ENCODE measurements at regions not wholly inside any gene's neighbourhood (a gene's known extent, or its start where the extent isn't known, plus 50 kb on each side); places are given as distances from the start of the nearest gene placed in this dataset.
A peak's percentile ranks its signal among the peaks of the same experiment; 100 is the strongest.

DNA sequence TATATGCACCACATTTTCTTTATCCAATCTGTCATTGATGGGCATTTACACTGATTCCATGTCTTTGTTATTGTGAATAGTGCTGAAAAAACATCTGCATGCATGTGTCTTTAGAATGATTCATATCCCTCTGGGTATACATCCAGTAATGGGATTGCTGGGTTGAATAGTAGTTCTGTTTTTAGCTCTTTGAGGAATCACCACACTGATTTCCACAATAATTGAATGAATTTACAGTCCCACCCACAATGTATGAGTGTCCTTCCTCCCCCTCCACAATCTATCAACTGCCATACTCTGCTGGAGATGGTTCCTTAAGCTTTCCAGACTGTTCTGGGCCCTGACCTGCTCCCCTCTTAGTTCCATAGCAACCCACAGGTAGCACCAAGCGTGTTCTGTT, 667.0 kb downstream of the LIG4 start:
- intact Hi-C loops (cut with DNase I; ENCODE audit: low total_unique reads), result no loop called here
- DNase-seq, result no peak
- no peak for TF ChIP-seq POLR2A (IDR thresholded peaks at IDR 0.05)
- TF ChIP-seq POLR2AphosphoS5 (IDR thresholded peaks at IDR 0.05), result no peak
- no peak for TF ChIP-seq CTCF (IDR thresholded peaks at IDR 0.05)
- no peak for TF ChIP-seq EP300 (IDR thresholded peaks at IDR 0.05)
- Histone ChIP-seq H3K36me3 (no peaks in the 10 kb centered on the region), H3K27me3 (no peaks in the 10 kb centered on the region), H3K9me3 (no peaks in the 10 kb centered on the region), H3K4me1 (no peaks in the 10 kb centered on the region), H3K27ac (no peak overlapping the region), H3K4me3 (no peak overlapping the region)
- WGBS, 5 donors, result 63 to 89% (median 71%) methylated on average over 1 of the region's 1 CpG

DNA sequence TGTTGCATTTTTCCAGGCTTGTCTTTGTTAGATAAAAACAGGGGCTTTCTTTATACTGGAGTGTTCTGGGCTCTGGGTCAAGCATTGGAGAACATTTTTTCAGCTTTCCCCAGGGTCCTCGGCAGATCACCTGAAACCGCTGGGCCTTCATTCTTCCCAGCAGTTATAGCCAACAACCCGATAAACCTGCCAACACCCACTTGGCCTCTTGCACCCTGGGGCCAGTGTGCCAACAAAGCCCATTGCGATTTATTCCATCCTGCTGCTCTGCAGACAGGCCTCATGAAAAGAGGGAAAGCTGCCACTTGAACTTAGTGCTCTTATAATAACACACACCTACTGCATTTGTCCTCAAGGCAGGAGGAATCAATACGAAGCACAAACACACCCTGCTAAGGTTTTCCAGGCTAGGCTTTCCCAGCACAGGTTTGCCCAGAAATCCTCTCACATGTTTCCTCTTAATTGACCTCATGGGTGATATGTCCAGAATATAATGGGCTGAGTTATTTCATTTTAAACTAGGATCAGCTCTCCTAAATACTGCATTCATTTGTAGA, 669.3 kb downstream of the LIG4 start:
- Histone ChIP-seq H3K27ac (no peak overlapping the region), H3K4me1 (no peaks in the 10 kb centered on the region), H3K27me3 (no peaks in the 10 kb centered on the region), H3K9me3 (no peaks in the 10 kb centered on the region), H3K4me3 (no peak overlapping the region), H3K36me3 (no peaks in the 10 kb centered on the region)
- no peak for TF ChIP-seq CTCF (IDR thresholded peaks at IDR 0.05)
- TF ChIP-seq POLR2A (IDR thresholded peaks at IDR 0.05), result no peak
- TF ChIP-seq EP300 (IDR thresholded peaks at IDR 0.05), result no peak
- intact Hi-C loops (cut with DNase I; ENCODE audit: low total_unique reads), result no loop called here
- 28 to 57% (median 42%) methylated on average over 5 of the region's 5 CpGs for WGBS, 5 donors
- peak in 1 of 2 donors; percentile 10 for DNase-seq

DNA sequence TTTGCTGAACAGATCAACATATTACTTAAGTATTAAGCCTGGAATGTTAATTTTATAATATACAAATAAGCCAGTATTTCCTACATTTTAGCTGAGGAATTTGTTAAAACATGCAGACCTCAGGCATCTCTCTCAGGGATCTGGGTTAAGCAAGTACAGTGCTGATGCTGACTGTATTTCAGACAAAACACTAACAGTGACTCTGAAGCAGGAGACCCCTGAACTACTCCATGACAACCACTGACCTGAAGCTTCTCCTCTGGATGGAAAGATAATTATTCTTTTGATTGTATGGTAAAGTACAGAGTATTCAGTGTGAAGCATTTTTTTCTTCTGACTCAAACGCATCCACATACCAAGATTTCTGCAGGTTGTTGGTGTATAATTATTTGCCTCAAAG, 680.8 kb downstream of the LIG4 start:
- 45 to 83% (median 75%) methylated on average over 1 of the region's 1 CpG for WGBS, 5 donors
- H3K4me3 ChIP-seq, result no peak overlapping the region

GRCh38 chr13:107531816-107532215, 683.5 kb downstream of the LIG4 start:
- WGBS, 5 donors, result 65 to 82% (median 79%) methylated on average over 2 of the region's 2 CpGs
- no peaks in the 10 kb centered on the region for H3K4me1 ChIP-seq
- H3K4me3 ChIP-seq, result no peak overlapping the region
- intact Hi-C loops (cut with DNase I; ENCODE audit: low total_unique reads), result no loop called here
- H3K36me3 ChIP-seq, result no peaks in the 10 kb centered on the region
- no peak overlapping the region for H3K27ac ChIP-seq
- TF ChIP-seq CTCF (IDR thresholded peaks at IDR 0.05), result no peak
- no peak for TF ChIP-seq POLR2AphosphoS5 (IDR thresholded peaks at IDR 0.05)
- no peak for TF ChIP-seq POLR2A (IDR thresholded peaks at IDR 0.05)
- no peak for TF ChIP-seq EP300 (IDR thresholded peaks at IDR 0.05)
- H3K9me3 ChIP-seq, result no peaks in the 10 kb centered on the region
- DNase-seq, result no peak
- H3K27me3 ChIP-seq, result no peaks in the 10 kb centered on the region

More for the DNA sequence above, 680.8 kb downstream of the LIG4 start:
- intact Hi-C loops (cut with DNase I; ENCODE audit: low total_unique reads), result no loop called here
- H3K36me3 ChIP-seq, result no peaks in the 10 kb centered on the region
- no peak for DNase-seq
- H3K4me1 ChIP-seq, result no peaks in the 10 kb centered on the region
- no peaks in the 10 kb centered on the region for H3K27me3 ChIP-seq
- H3K27ac ChIP-seq, result no peak overlapping the region
- no peaks in the 10 kb centered on the region for H3K9me3 ChIP-seq
- TF ChIP-seq CTCF (IDR thresholded peaks at IDR 0.05), result no peak
- no peak for TF ChIP-seq POLR2A (IDR thresholded peaks at IDR 0.05)
- TF ChIP-seq EP300 (IDR thresholded peaks at IDR 0.05), result no peak
- TF ChIP-seq POLR2AphosphoS5 (IDR thresholded peaks at IDR 0.05), result no peak
